Activated CD8-positive, alpha-beta memory T cell treated with anti-CD3 and anti-CD28 coated beads for 4 hours (primary cell): ENCODE measurements at regions not wholly inside any gene's neighbourhood (a gene's known extent, or its start where the extent isn't known, plus 50 kb on each side); places are given as distances from the start of the nearest gene placed in this dataset.
"Not testable (repeated sequence)": the region's sequence is repeated elsewhere in the genome, so short reads cannot be mapped to it uniquely, and the experiment has no call there.

Source experiments
- DNase-seq, 2 donors: peaks; one replicate each; pipeline ENCODE4 v3.0.0-alpha.2; 2020; ENCODE audit warnings: low read depth in 2 of 2

- no peak for DNase-seq
Observed at GRCh38 chr9:89839952-89840351, 235.1 kb downstream of the GADD45G start.

- DNase-seq: no peak
Observed at GRCh38 chr9:89841456-89841855, 236.6 kb downstream of the GADD45G start.

- DNase-seq: no peak
Observed at GRCh38 chr9:89842267-89842768, 237.5 kb downstream of the GADD45G start.

- no peak for DNase-seq
Observed at GRCh38 chr9:89843074-89843473, 238.3 kb downstream of the GADD45G start.

- no peak for DNase-seq
Observed at GRCh38 chr9:89843591-89843990, 238.8 kb downstream of the GADD45G start.

- DNase-seq: no peak
Observed at GRCh38 chr9:89844075-89844474, 239.3 kb downstream of the GADD45G start.

- DNase-seq: no peak
Observed at GRCh38 chr9:89844535-89844934, 239.7 kb downstream of the GADD45G start.

GRCh38 chr9:89845321-89845720, 240.5 kb downstream of the GADD45G start:
- DNase-seq: no peak

- DNase-seq: no peak
Observed at GRCh38 chr9:89845862-89846261, 241.1 kb downstream of the GADD45G start.

GRCh38 chr9:89848060-89849040, 243.5 kb downstream of the GADD45G start:
- DNase-seq: no peak

GRCh38 chr9:89849096-89849495, 244.3 kb downstream of the GADD45G start:
- no peak for DNase-seq

GRCh38 chr9:89850153-89850552, 245.3 kb downstream of the GADD45G start:
- no peak for DNase-seq

- no peak for DNase-seq
Observed at GRCh38 chr9:89850631-89851325, 246.0 kb downstream of the GADD45G start.

GRCh38 chr9:89853161-89853560, 248.3 kb downstream of the GADD45G start:
- no peak for DNase-seq

GRCh38 chr9:89853931-89854330, 249.1 kb downstream of the GADD45G start:
- no peak for DNase-seq

GRCh38 chr9:89854715-89855475, 250.1 kb downstream of the GADD45G start:
- DNase-seq: no peak

GRCh38 chr9:89856296-89856695, 251.5 kb downstream of the GADD45G start:
- DNase-seq: not testable (repeated sequence)

- not testable (repeated sequence) for DNase-seq
Observed at GRCh38 chr9:89856950-89857349, 252.1 kb downstream of the GADD45G start.

GRCh38 chr9:89859842-89860241, 255.0 kb downstream of the GADD45G start:
- not testable (repeated sequence) for DNase-seq

- DNase-seq: not testable (repeated sequence)
Observed at GRCh38 chr9:89861371-89861770, 256.6 kb downstream of the GADD45G start.

GRCh38 chr9:89862316-89862715, 257.5 kb downstream of the GADD45G start:
- no peak for DNase-seq

GRCh38 chr9:89863141-89863540, 258.3 kb downstream of the GADD45G start:
- no peak for DNase-seq
